ENCODE measurements at regions not wholly inside any gene's neighbourhood (a gene's known extent, or its start where the extent isn't known, plus 50 kb on each side); places are given as distances from the start of the nearest gene placed in this dataset.

DNA sequence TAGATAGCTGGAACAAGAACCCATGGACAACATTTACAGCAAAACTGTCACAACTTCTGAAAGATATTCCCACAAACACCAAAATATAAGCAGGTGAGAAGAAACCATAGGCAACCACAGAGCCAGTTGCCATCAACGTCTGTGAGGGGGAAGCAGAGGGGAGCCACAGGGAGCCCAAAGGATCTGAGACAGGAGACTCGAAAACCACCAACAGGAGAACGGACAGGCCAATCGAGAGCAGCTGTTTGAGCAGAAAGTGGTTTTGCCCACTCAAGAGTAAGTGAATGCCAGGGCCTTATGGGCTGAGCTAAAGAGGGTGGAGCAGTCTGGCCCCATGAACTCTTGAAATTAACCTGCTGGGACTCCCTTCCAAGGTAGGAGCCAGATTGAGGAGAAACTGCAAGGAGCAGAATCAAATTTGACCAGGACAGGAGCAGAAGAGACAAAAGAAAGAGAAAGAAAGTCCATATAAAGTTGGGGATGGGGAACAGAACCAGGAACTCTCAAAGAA is 195.4 kb downstream of the ANKRD60 start:
- TF ChIP-seq, protein P1, sequence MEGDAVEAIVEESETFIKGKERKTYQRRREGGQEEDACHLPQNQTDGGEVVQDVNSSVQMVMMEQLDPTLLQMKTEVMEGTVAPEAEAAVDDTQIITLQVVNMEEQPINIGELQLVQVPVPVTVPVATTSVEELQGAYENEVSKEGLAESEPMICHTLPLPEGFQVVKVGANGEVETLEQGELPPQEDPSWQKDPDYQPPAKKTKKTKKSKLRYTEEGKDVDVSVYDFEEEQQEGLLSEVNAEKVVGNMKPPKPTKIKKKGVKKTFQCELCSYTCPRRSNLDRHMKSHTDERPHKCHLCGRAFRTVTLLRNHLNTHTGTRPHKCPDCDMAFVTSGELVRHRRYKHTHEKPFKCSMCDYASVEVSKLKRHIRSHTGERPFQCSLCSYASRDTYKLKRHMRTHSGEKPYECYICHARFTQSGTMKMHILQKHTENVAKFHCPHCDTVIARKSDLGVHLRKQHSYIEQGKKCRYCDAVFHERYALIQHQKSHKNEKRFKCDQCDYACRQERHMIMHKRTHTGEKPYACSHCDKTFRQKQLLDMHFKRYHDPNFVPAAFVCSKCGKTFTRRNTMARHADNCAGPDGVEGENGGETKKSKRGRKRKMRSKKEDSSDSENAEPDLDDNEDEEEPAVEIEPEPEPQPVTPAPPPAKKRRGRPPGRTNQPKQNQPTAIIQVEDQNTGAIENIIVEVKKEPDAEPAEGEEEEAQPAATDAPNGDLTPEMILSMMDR (IDR thresholded peaks at IDR 0.05 in 2 of 3, conservative IDR thresholded peaks at IDR 0.05 in 1 of 3; ENCODE audit: borderline replicate concordance in 1 of 3, insufficient read depth in 1 of 3, low read depth in 2 of 3, low read length in 2 of 3), result no peak
- TF ChIP-seq EGR1 (IDR thresholded peaks at IDR 0.05; ENCODE audit: low read depth), result no peak
- no peak for TF ChIP-seq RAD21 (IDR thresholded peaks at IDR 0.05; ENCODE audit: low read depth)
- no peak for TF ChIP-seq SP1 (IDR thresholded peaks at IDR 0.05; ENCODE audit: low read depth)
- no peak for TF ChIP-seq EZH2 (IDR thresholded peaks at IDR 0.05)
- no peak for TF ChIP-seq TCF7L2 (IDR thresholded peaks at IDR 0.05; ENCODE audit: borderline replicate concordance, extremely low read depth, insufficient read depth, insufficient read length)

All from HCT116 (cell line).